HPDE6-E6E7 (cell line): ENCODE measurements at regions not wholly inside any gene's neighbourhood (a gene's known extent, or its start where the extent isn't known, plus 50 kb on each side); places are given as distances from the start of the nearest gene placed in this dataset.
"Not testable (repeated sequence)": the region's sequence is repeated elsewhere in the genome, so short reads cannot be mapped to it uniquely, and the experiment has no call there.

Experiments
- DNase-seq: peaks from one replicate; pipeline ENCODE4 v3.0.0; 2011; ENCODE audit warnings: missing footprints; ENCODE audit errors: extremely low spot score

- no peak for DNase-seq
These were observed 103.0 kb upstream of the PLXNA2 start for GRCh38 chr1:208347191-208347590.

GRCh38 chr1:208349694-208350330 lies 105.6 kb upstream of the PLXNA2 start:
- no peak for DNase-seq

- no peak for DNase-seq
These were observed 106.6 kb upstream of the PLXNA2 start for GRCh38 chr1:208350815-208351214.

- DNase-seq = no peak
These were observed 107.7 kb upstream of the PLXNA2 start for GRCh38 chr1:208351838-208352237.

- not testable (repeated sequence) for DNase-seq
These were observed 109.6 kb upstream of the PLXNA2 start for GRCh38 chr1:208353797-208354196.

GRCh38 chr1:208357644-208358507 lies 113.7 kb upstream of the PLXNA2 start:
- DNase-seq = no peak

GRCh38 chr1:208358651-208359050 lies 114.5 kb upstream of the PLXNA2 start:
- DNase-seq = no peak

- no peak for DNase-seq
These were observed 117.8 kb upstream of the PLXNA2 start for GRCh38 chr1:208362011-208362410.

GRCh38 chr1:208366559-208366958 lies 122.4 kb upstream of the PLXNA2 start:
- no peak for DNase-seq

- no peak for DNase-seq
These were observed 124.9 kb upstream of the PLXNA2 start for GRCh38 chr1:208369045-208369444.

GRCh38 chr1:208369658-208370057 lies 125.5 kb upstream of the PLXNA2 start:
- no peak for DNase-seq

- DNase-seq = no peak
These were observed 130.3 kb upstream of the PLXNA2 start for GRCh38 chr1:208374391-208374941.

- no peak for DNase-seq
These were observed 137.3 kb upstream of the PLXNA2 start for GRCh38 chr1:208381481-208381880.

- no peak for DNase-seq
These were observed 144.0 kb upstream of the PLXNA2 start for GRCh38 chr1:208387908-208388811.

GRCh38 chr1:208393416-208393815 lies 149.2 kb upstream of the PLXNA2 start:
- DNase-seq = no peak

- no peak for DNase-seq
These were observed 149.6 kb upstream of the PLXNA2 start for GRCh38 chr1:208393826-208394225.

GRCh38 chr1:208397286-208397685 lies 153.1 kb upstream of the PLXNA2 start:
- no peak for DNase-seq

GRCh38 chr1:208405014-208405413 lies 160.8 kb upstream of the PLXNA2 start:
- DNase-seq = no peak

- DNase-seq = no peak
These were observed 165.0 kb upstream of the PLXNA2 start for GRCh38 chr1:208409176-208409575.

GRCh38 chr1:208410409-208410808 lies 166.2 kb upstream of the PLXNA2 start:
- no peak for DNase-seq

GRCh38 chr1:208413006-208413405 lies 168.8 kb upstream of the PLXNA2 start:
- DNase-seq = no peak

GRCh38 chr1:208418667-208419066 lies 174.5 kb upstream of the PLXNA2 start:
- no peak for DNase-seq
